Breast epithelium (tissue), 4 donors: ENCODE measurements at regions not wholly inside any gene's neighbourhood (a gene's known extent, or its start where the extent isn't known, plus 50 kb on each side); places are given as distances from the start of the nearest gene placed in this dataset.

Experiments used
- DNase-seq, 2 donors: peaks; one replicate each; pipeline ENCODE4 v3.0.0-alpha.2; 2019; ENCODE audit warnings: low spot score in 2 of 2
- H3K27ac ChIP-seq, 2 donors: fragments of 200-600 bp; sonication (generic) in 1 of 2; one replicate each; pipeline ENCODE4 v1.5.1; 2016 to 2019; ENCODE audit warnings: mild to moderate bottlenecking in 1 of 2
- H3K27me3 ChIP-seq, 2 donors: fragments of 200-600 bp; sonication (generic) in 1 of 2; one replicate each; pipeline versions ENCODE4 v1.5.1 to v1.6.0; 2017 to 2019; ENCODE audit warnings: control low read depth in 1 of 2, mild to moderate bottlenecking in 1 of 2
- H3K36me3 ChIP-seq: fragments of 200-600 bp; one replicate; pipeline ENCODE4 v1.5.1; 2019
- H3K4me1 ChIP-seq, 2 donors: fragments of 200-600 bp; sonication (generic); one replicate each; pipeline ENCODE4 v1.5.1; 2016 to 2019; ENCODE audit warnings: control low read depth in 1 of 2
- H3K4me3 ChIP-seq, 3 donors: fragments of 200-600 bp; sonication (generic); 1 replicate in 2 of 3; 2 replicates in 1 of 3; pipeline ENCODE4 v1.5.1; 2016 to 2019; ENCODE audit warnings: mild to moderate bottlenecking in 3 of 3, moderate library complexity in 2 of 3
- H3K9me3 ChIP-seq, 2 donors: fragments of 200-600 bp; sonication (generic) in 1 of 2; one replicate each; pipeline ENCODE4 v1.5.1; 2016 to 2019; ENCODE audit warnings: control low read depth in 1 of 2
- POLR2A ChIP-seq: fragments of 450-650 bp; IDR thresholded peaks from one replicate; pipeline ENCODE4 v1.6.1; 2016; ENCODE audit warnings: antibody characterized with exemption, mild to moderate bottlenecking, moderate library complexity
- POLR2AphosphoS5 ChIP-seq, 3 donors: sonication (generic); formaldehyde crosslinking; IDR thresholded peaks; one replicate each; pipeline ENCODE4 v1.6.1; 2017; ENCODE audit warnings: antibody characterized with exemption in 3 of 3
- intact Hi-C: fragments of 100-400 bp; cut with DNase I; formaldehyde crosslinking; loops from one replicate; pipeline ENCODE4 v1.15.1; 2023; ENCODE audit warnings: low total_unique reads
- TF ChIP-seq, protein P1 (sequence below), 3 donors: fragments of 450-650 bp; IDR thresholded peaks; one replicate each; pipeline ENCODE4 v1.5.1; 2016 to 2017; ENCODE audit warnings: antibody characterized with exemption in 3 of 3, mild to moderate bottlenecking in 3 of 3, moderate library complexity in 3 of 3

DNA sequence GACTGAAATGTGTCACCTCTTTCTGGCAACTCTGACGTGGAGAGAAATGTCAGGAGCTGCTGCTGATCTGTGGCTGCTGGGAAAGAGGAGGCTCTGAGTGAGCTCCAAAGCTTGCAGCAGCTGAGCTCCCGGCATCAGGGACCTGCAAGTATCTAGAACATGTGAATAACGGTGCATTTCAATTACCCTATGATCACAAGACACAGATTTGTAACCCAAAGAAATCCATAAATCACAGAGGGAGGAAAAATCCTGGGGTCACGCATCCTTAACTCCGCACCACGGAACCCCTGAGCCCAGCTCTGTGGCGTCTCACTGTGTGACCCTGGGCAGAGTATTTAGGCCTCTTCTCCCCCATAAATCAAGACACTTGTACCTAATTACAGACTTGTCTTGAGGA is 139.8 kb downstream of the IRX2 start:
- Histone ChIP-seq H3K9me3 (peaks cover 0 to 11% of the 10 kb centered on the region in 2 donors), H3K4me3 (no peak overlapping the region), H3K27ac (no peak overlapping the region), H3K4me1 (no peaks in the 10 kb centered on the region), H3K27me3 (no peaks in the 10 kb centered on the region), H3K36me3 (no peaks in the 10 kb centered on the region)
- intact Hi-C loops, result no loop called here
- no peak for DNase-seq
- TF ChIP-seq, protein P1, sequence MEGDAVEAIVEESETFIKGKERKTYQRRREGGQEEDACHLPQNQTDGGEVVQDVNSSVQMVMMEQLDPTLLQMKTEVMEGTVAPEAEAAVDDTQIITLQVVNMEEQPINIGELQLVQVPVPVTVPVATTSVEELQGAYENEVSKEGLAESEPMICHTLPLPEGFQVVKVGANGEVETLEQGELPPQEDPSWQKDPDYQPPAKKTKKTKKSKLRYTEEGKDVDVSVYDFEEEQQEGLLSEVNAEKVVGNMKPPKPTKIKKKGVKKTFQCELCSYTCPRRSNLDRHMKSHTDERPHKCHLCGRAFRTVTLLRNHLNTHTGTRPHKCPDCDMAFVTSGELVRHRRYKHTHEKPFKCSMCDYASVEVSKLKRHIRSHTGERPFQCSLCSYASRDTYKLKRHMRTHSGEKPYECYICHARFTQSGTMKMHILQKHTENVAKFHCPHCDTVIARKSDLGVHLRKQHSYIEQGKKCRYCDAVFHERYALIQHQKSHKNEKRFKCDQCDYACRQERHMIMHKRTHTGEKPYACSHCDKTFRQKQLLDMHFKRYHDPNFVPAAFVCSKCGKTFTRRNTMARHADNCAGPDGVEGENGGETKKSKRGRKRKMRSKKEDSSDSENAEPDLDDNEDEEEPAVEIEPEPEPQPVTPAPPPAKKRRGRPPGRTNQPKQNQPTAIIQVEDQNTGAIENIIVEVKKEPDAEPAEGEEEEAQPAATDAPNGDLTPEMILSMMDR (IDR thresholded peaks at IDR 0.05), result no peak
- no peak for TF ChIP-seq POLR2A
- TF ChIP-seq POLR2AphosphoS5 (IDR thresholded peaks at IDR 0.05), result no peak

- Histone ChIP-seq H3K4me1 (no peaks in the 10 kb centered on the region), H3K36me3 (no peaks in the 10 kb centered on the region), H3K9me3 (peaks cover 0 to 5% of the 10 kb centered on the region in 2 donors), H3K27ac (no peak overlapping the region), H3K27me3 (no peaks in the 10 kb centered on the region), H3K4me3 (no peak overlapping the region)
- intact Hi-C loops, result no loop called here
- no peak for DNase-seq
- TF ChIP-seq, protein P1 (IDR thresholded peaks at IDR 0.05), result no peak
- TF ChIP-seq POLR2A, result no peak
- TF ChIP-seq POLR2AphosphoS5 (IDR thresholded peaks at IDR 0.05), result no peak
Measured at GRCh38 chr5:2610986-2611385, 140.5 kb downstream of the IRX2 start.

- Histone ChIP-seq H3K27ac (no peak overlapping the region), H3K9me3 (no peaks in the 10 kb centered on the region), H3K36me3 (no peaks in the 10 kb centered on the region), H3K4me1 (no peaks in the 10 kb centered on the region), H3K27me3 (no peaks in the 10 kb centered on the region), H3K4me3 (no peak overlapping the region)
- intact Hi-C loops, result no loop called here
- no peak for TF ChIP-seq POLR2A
- no peak for TF ChIP-seq POLR2AphosphoS5 (IDR thresholded peaks at IDR 0.05)
- TF ChIP-seq, protein P1 (IDR thresholded peaks at IDR 0.05), result no peak
- no peak for DNase-seq
Measured at GRCh38 chr5:2608391-2608790, 143.1 kb downstream of the IRX2 start.

DNA sequence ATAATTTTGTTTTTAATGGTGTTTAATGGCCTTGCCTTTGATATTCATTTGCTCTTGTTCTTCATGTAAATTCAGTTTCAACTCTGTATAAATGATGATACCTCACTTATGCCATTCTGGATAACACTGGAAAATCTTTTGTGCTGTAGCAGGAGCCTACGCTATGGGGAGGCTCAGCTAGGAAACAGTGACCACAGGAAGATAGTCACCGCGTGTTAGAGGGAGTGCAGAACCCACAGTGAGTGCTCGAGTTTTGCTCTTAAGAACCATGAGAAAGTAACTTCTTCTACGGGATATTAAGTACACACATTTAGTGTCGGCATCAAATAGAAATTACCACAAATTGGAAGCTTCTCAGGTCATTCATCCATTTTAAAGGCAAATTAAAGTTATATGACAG is 143.9 kb downstream of the IRX2 start:
- DNase-seq, result no peak
- H3K4me1 ChIP-seq, result no peaks in the 10 kb centered on the region
- TF ChIP-seq POLR2A (no peak), POLR2AphosphoS5 (IDR thresholded peaks at IDR 0.05) (no peak)
- TF ChIP-seq, protein P1 (IDR thresholded peaks at IDR 0.05), result no peak
- intact Hi-C loops, result no loop called here
- no peak overlapping the region for H3K27ac ChIP-seq
- H3K4me3 ChIP-seq, result no peak overlapping the region
- H3K36me3 ChIP-seq, result no peaks in the 10 kb centered on the region
- no peaks in the 10 kb centered on the region for H3K9me3 ChIP-seq
- no peaks in the 10 kb centered on the region for H3K27me3 ChIP-seq

- H3K27me3 ChIP-seq, result no peaks in the 10 kb centered on the region
- intact Hi-C loops, result loop anchor here (5.0 kb wide), 1 partner anchor 1254 kb away; no protein-coding TSS in a partner anchor
- DNase-seq, result no peak
- H3K4me1 ChIP-seq, result no peaks in the 10 kb centered on the region
- H3K27ac ChIP-seq, result no peak overlapping the region
- TF ChIP-seq, protein P1 (IDR thresholded peaks at IDR 0.05), result no peak
- TF ChIP-seq POLR2A (no peak), POLR2AphosphoS5 (IDR thresholded peaks at IDR 0.05) (no peak)
- H3K4me3 ChIP-seq, result no peak overlapping the region
- no peaks in the 10 kb centered on the region for H3K9me3 ChIP-seq
- no peaks in the 10 kb centered on the region for H3K36me3 ChIP-seq
Measured at GRCh38 chr5:2603272-2603575, 148.3 kb downstream of the IRX2 start.
